SJCRH30 (cell line): ENCODE measurements at regions not wholly inside any gene's neighbourhood (a gene's known extent, or its start where the extent isn't known, plus 50 kb on each side); places are given as distances from the start of the nearest gene placed in this dataset.
A peak's percentile ranks its signal among the peaks of the same experiment; 100 is the strongest.
"Not testable (repeated sequence)": the region's sequence is repeated elsewhere in the genome, so short reads cannot be mapped to it uniquely, and the experiment has no call there.

Experiments
- DNase-seq, 2 experiments: peaks; one replicate each; pipeline ENCODE4 v3.0.0-alpha.2; 2015 to 2020
- H3K27ac ChIP-seq: fragments of 250-450 bp; sonication (Bioruptor Pico); 2 replicates; pipeline ENCODE4 v1.5.1; 2020; ENCODE audit warnings: mild to moderate bottlenecking, moderate library complexity
- H3K27me3 ChIP-seq: fragments of 250-450 bp; sonication (Bioruptor Pico); 2 replicates; pipeline ENCODE4 v1.5.1; 2020; ENCODE audit warnings: mild to moderate bottlenecking, moderate library complexity
- H3K36me3 ChIP-seq: fragments of 250-450 bp; sonication (Bioruptor Pico); 2 replicates; pipeline ENCODE4 v1.5.1; 2020; ENCODE audit warnings: mild to moderate bottlenecking, moderate library complexity
- H3K4me1 ChIP-seq: fragments of 250-450 bp; sonication (Bioruptor Pico); 2 replicates; pipeline ENCODE4 v1.5.1; 2020; ENCODE audit warnings: mild to moderate bottlenecking, moderate library complexity
- H3K4me3 ChIP-seq: fragments of 250-450 bp; sonication (Bioruptor Pico); 2 replicates; pipeline ENCODE4 v1.5.1; 2020; ENCODE audit warnings: mild to moderate bottlenecking, moderate library complexity
- H3K9me3 ChIP-seq: fragments of 250-450 bp; sonication (Bioruptor Pico); replicated peaks from 2 replicates; pipeline ENCODE4 v1.5.1; 2020; ENCODE audit warnings: mild to moderate bottlenecking, moderate library complexity

DNA sequence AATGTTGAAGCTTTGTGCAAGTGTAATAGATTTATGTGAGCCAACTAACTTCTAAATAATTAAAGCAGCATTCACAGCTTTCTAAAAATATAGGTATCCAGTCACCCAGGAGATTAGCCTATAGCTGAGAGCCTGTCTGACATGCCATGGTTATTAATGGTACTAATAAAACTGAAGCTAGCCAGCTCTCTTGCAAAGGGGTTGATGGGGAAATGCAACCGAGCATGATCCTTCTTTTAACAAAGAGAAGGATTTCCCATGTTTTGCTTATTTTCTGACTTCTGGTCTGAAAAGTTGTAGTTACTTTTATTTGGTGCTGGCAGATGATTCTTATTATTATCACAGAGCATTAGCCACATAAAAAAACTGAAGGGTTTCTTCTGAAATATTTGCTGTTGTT, 488.7 kb upstream of the CYLC2 start:
- Histone ChIP-seq H3K4me3 (no peak overlapping the region), H3K27ac (no peak overlapping the region), H3K4me1 (no peaks in the 10 kb centered on the region)

DNA sequence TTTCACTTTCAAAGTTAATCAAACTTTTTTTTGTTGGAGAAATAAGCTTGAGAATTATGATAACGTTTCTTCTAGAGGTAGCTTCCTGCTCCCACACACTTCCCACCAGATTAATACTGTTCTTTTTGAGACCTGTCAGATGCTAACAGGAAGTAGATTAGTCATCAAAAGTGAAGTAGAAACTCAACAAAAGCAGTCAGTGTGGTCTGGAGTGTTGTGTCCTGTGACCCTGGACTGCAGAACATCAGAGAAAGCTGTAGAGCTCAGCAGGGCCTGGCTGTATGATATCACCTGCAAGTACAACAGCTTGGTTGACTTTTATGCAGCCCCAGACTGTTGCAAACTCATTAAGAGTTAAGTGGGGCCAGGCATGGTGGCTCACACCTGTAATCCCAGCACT, 495.7 kb upstream of the CYLC2 start:
- Histone ChIP-seq H3K27ac (no peak overlapping the region), H3K36me3 (no peaks in the 10 kb centered on the region), H3K4me1 (peaks cover 4% of the 10 kb centered on the region; the same call in 1 of the 2 replicates), H3K9me3 (no peaks in the 10 kb centered on the region), H3K27me3 (no peaks in the 10 kb centered on the region), H3K4me3 (no peak overlapping the region)
- DNase-seq = no peak

More for the DNA sequence above, 488.7 kb upstream of the CYLC2 start:
- DNase-seq = no peak
- Histone ChIP-seq H3K36me3 (no peaks in the 10 kb centered on the region), H3K27me3 (no peaks in the 10 kb centered on the region), H3K9me3 (no peaks in the 10 kb centered on the region; the same call in 1 of the 2 replicates)

DNA sequence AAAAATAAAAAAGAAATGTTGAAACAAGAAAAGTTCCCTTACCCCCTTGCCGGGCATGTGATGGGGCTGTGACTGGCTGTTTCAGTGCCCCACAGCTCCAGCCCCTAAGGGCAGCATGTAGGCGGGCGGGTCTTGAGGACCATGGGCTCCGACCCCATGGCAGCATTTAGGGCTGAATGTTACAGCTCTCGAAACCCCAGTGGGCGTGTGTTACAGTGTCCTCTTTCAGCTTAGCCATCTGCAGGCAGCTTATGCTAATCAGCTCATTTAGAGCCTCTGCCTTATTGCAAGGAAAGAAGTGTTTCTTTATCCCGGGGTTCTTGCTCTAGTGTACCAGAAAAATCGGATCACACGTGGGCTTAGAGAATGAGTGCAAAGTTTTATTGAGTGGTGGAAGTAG, 497.4 kb upstream of the CYLC2 start:
- Histone ChIP-seq H3K9me3 (no peaks in the 10 kb centered on the region), H3K4me1 (peaks cover 4% of the 10 kb centered on the region; the same call in 1 of the 2 replicates), H3K27ac (no peak overlapping the region), H3K36me3 (no peaks in the 10 kb centered on the region), H3K4me3 (no peak overlapping the region), H3K27me3 (no peaks in the 10 kb centered on the region)
- DNase-seq = peak in 1 of 2 experiments; percentile 16

DNA sequence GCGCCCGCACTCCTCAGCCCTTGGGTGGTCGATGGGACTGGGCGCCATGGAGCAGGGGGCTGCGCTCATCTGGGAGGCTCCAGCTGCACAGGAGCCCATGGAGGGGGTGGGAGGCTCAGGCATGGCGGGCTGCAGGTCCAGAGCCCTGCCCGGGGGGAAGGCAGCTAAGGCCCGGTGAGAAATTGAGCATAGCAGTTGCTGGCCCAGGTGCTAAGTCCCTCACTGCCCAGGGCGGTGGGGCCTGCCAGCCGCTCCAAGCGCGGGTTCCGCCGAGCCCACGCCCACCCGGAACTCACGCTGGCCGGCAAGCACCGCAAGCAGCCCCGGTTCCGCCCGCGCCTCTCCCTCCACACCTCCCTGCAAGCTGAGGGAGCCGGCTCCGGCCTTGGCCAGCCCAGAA, 508.2 kb upstream of the CYLC2 start:
- H3K4me1 ChIP-seq, H3K9me3 ChIP-seq, H3K4me3 ChIP-seq, DNase-seq, H3K36me3 ChIP-seq, H3K27ac ChIP-seq, H3K27me3 ChIP-seq: not testable (repeated sequence)

DNA sequence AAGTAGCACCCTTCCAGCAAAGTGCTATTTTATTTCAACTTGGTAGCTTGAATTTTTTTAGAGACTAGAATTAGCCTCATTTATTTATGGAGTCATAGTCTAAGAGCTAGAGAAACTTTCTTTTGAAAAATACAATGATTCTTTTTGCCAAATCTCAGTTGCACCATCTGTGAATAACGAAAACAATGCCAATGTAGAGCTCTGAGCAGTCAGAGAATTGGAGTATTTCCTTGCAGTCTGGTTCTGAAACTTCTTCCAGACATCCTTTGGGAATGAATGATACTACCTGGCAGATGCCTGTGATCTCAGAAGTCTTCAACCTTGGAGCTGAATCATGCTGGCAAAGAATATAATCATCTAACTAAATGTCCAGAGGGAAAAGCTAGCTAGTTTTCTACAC, 511.5 kb upstream of the CYLC2 start:
- Histone ChIP-seq H3K36me3 (no peaks in the 10 kb centered on the region), H3K27ac (no peak overlapping the region), H3K9me3 (0 out of 2 replicates have a peak, but pooled peaks cover 3% of the 10 kb centered on the region), H3K27me3 (no peaks in the 10 kb centered on the region), H3K4me3 (no peak overlapping the region), H3K4me1 (no peaks in the 10 kb centered on the region)
- DNase-seq = no peak

DNA sequence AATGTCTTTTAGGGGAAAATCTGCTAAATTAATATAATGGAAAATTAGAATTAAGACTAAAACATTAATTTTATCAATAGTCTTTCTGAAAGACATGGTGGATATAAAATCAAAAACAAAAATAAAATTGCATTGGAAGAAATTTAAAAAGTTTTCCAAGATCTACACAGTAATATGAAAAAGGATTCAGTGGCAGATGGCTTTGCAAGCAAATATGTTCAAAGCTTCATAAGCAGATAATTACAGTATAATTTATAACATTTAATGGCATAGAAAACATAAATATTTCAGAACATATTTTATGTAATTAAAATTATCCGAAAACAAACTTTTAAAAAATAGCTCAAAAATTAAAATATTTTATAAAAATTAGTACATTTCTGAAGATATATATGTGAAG, 512.4 kb upstream of the CYLC2 start:
- no peak overlapping the region for H3K4me3 ChIP-seq
- DNase-seq = no peak
- no peaks in the 10 kb centered on the region for H3K36me3 ChIP-seq
- no peaks in the 10 kb centered on the region for H3K27me3 ChIP-seq
- 0 out of 2 replicates have a peak, but pooled peaks cover 3% of the 10 kb centered on the region for H3K9me3 ChIP-seq
- H3K27ac ChIP-seq = no peak overlapping the region
- H3K4me1 ChIP-seq = no peaks in the 10 kb centered on the region

DNA sequence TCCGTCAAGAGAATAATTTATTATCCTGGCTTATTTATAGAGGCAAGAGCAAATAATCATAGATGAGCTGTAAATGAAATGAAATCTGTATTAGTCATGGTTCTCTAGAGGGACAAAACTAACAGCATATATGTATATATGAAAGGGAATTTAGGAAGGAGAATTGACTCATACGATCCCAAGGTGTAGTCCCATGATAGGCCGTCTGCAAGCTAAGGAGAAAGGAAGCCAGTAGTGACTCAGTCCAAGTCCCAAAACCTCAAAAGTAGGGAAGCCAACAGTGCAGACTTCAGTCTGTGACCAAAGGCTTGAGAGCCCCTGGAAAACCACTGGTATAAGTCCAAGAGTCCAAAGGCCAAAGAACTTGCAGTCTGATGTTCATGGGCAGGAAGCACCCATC, 515.9 kb upstream of the CYLC2 start:
- H3K9me3 ChIP-seq = 0 out of 2 replicates have a peak, but pooled peaks cover 3% of the 10 kb centered on the region
- H3K27ac ChIP-seq = no peak overlapping the region
- H3K4me3 ChIP-seq = no peak overlapping the region
- no peak for DNase-seq
- no peaks in the 10 kb centered on the region for H3K4me1 ChIP-seq
- H3K36me3 ChIP-seq = no peaks in the 10 kb centered on the region
- no peaks in the 10 kb centered on the region for H3K27me3 ChIP-seq

DNA sequence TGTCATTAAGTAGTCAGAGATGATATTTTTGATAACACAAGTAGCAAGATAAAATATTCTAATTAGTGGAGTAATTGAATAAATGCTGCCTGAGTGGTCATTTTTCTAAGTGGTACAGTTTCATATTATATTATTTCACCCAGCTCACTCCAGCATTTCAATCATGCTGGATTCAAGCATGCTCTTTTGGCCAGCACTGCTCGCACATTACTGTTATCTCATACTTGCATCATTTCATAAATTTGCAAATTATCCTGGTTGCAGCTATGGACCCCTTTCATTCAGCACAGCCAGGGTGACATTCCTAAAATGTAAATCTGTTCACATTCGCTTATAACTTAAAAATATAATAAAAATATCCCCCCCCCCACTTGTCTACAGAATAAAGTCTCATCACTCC, 520.8 kb upstream of the CYLC2 start:
- no peaks in the 10 kb centered on the region for H3K9me3 ChIP-seq
- no peaks in the 10 kb centered on the region for H3K36me3 ChIP-seq
- no peaks in the 10 kb centered on the region for H3K27me3 ChIP-seq
- H3K4me3 ChIP-seq = no peak overlapping the region
- H3K4me1 ChIP-seq = no peaks in the 10 kb centered on the region
- no peak overlapping the region for H3K27ac ChIP-seq
- DNase-seq = no peak

DNA sequence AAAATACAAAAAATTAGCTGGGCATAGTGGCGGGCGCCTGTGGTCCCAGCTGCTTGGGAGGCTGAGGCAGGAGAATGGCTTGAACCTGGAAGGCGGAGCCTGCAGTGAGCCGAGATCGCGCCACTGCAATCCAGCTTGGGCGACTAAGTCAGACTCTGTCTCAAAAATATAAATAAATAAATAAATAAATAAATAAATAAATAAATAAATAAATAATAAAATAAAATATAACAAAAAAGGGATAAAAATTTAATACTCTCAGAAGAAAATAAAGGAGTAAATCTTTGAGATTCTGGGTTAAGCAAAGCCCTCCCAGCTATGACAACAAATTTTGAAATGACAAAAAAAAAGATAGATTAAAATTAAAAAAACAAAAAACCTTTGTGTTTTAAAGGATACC, 525.7 kb upstream of the CYLC2 start:
- not testable (repeated sequence) for H3K27me3 ChIP-seq, H3K4me3 ChIP-seq, H3K36me3 ChIP-seq, DNase-seq, H3K9me3 ChIP-seq, H3K4me1 ChIP-seq, H3K27ac ChIP-seq

DNA sequence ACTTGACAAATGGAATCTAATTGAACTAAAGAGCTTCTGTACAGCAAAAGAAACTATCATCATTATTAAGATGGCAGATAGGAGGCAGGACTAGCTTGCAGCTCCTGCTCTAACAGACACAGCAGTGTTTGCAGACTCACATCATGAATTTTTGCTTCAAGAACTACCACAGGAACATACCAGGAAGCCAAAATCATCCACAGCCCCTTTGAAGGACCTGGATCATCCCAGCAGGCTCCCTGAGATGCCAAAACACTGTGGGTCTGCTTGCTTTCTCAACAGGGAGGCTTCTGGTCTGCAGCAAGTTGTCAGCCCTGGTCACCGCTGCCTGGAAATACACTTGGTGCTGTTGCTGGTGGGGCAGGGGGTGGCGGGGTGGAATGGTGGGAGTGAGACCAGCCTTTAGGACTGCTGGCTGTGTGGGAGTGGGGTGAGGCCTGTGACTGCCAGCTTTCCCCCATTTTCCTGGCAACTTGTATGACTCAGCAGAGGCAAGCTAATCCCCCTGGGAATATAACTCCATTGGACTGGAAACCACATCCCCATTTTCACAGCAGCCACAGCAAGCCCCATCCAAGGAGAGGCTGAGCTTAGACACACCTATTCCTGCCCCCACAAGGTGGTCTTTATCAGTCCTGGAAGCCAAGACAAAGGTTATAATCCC, 533.8 kb upstream of the CYLC2 start:
- Histone ChIP-seq H3K36me3 (no peaks in the 10 kb centered on the region), H3K27me3 (no peaks in the 10 kb centered on the region), H3K9me3 (no peaks in the 10 kb centered on the region), H3K4me1 (peaks cover 2% of the 10 kb centered on the region; the same call in 1 of the 2 replicates), H3K4me3 (no peak overlapping the region), H3K27ac (no peak overlapping the region)
- peak; percentile 47 to 54 for DNase-seq

DNA sequence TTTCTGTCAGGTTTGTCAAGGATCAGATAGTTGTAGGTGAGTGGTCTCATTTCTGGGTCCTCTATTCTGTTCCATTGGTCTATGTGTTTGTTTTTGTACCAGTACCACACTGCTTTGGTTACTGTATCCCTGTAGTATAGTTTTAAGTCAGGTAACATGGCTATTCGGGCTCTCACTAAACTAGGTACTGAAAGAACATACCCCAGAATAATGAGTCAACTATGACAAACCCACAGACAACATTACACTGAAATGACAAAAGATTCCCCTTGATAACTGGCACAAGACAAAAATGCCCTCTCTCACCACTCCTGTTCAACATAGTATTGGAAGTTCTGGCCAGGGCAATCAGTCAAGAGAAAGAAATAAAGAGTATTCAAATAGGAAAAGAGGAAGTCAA, 535.3 kb upstream of the CYLC2 start:
- Histone ChIP-seq H3K36me3 (no peaks in the 10 kb centered on the region), H3K4me1 (peaks cover 2% of the 10 kb centered on the region; the same call in 1 of the 2 replicates), H3K27me3 (no peaks in the 10 kb centered on the region), H3K4me3 (no peak overlapping the region), H3K9me3 (no peaks in the 10 kb centered on the region), H3K27ac (no peak overlapping the region)
- DNase-seq = no peak

DNA sequence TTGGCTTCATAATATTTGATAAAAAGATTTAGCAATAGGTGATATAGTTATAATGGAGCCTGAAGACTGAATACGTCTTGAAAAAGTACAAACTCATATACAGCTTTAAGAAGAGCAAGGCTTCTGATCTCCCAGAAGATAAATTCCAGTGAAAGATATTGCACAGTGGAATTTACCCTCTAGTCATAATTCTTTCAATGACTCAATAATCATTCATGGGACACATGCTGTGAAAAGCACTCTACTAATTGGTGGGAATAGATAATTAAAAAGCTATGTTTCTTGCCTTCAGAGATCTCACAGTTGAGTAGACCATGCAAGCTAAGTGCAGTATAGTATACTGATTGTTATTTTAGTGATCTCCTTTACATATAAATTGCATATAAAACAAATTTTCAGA, 538.6 kb upstream of the CYLC2 start:
- Histone ChIP-seq H3K27ac (no peak overlapping the region), H3K27me3 (no peaks in the 10 kb centered on the region), H3K9me3 (no peaks in the 10 kb centered on the region), H3K4me1 (peaks cover under 1% of the 10 kb centered on the region; the same call in 1 of the 2 replicates), H3K36me3 (no peaks in the 10 kb centered on the region), H3K4me3 (no peak overlapping the region)
- no peak for DNase-seq

DNA sequence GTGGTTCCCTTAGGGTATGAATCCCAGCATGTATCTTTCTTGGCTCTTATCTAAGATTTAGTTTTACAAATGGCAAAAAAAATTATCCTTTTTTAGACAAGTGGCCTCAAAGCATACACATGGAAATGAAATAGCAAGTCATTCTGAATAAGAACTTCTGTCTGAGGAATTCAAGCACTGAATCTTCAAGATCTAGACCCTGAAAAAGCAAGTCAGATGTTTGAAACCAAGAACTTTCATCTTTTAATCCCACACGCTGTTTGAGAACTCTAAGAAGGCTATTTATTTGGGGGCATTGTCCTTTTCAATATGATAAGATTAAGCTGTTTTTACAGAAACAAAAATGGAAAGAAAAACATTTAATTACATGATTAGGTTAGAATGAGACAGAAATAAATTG, 549.2 kb upstream of the CYLC2 start:
- H3K4me1 ChIP-seq = no peaks in the 10 kb centered on the region
- no peaks in the 10 kb centered on the region for H3K9me3 ChIP-seq
- no peaks in the 10 kb centered on the region for H3K27me3 ChIP-seq
- no peaks in the 10 kb centered on the region for H3K36me3 ChIP-seq
- no peak overlapping the region for H3K27ac ChIP-seq
- no peak overlapping the region for H3K4me3 ChIP-seq
- DNase-seq = no peak

DNA sequence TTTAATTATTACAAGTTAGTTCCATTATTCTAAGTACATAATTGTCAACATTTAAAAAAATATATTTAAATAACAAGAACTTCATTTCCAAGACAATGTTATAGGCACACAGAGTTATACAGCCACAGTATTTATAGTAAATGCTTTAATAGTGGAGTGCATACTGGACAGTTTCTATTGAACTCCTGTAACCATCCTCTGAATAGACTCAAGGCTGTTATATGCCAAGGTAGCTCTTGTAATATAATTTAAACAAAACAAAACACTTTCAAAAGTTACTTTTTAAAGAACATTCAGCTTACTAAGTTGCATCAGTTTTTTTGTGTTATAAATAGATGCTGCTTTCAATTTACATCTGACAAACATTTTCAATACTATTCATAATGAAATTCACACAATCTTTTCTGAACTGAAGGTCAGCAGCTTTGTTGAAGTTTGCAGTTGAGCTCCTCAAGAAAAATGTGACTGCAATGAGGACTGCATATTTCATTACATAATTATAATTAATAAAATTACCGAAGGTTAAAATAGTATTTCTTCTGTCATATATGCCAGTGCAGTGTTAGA, 549.9 kb upstream of the CYLC2 start:
- Histone ChIP-seq H3K27me3 (no peaks in the 10 kb centered on the region), H3K4me3 (no peak overlapping the region), H3K27ac (no peak overlapping the region), H3K36me3 (no peaks in the 10 kb centered on the region), H3K9me3 (no peaks in the 10 kb centered on the region), H3K4me1 (no peaks in the 10 kb centered on the region)
- DNase-seq = no peak

DNA sequence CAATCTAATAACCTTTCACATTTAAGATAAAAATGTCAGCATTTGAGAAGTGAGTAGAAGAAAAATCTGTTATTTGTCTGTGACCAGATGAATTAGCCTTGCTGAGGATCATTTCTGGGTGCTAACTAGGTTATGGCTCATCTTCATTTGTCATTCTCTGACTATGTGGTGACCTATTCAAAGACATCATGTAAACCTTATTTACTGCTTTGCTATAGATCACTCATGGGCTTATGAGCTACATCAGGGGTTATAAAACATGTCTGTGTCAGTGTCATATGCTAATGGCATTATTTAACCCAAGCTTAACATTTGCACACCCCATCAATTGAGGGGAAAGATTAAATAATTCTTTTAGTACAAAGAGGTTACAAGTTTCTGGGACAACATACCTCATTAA, 555.5 kb upstream of the CYLC2 start:
- no peaks in the 10 kb centered on the region for H3K36me3 ChIP-seq
- DNase-seq = no peak
- no peak overlapping the region for H3K27ac ChIP-seq
- H3K27me3 ChIP-seq = no peaks in the 10 kb centered on the region
- H3K4me3 ChIP-seq = no peak overlapping the region
- no peaks in the 10 kb centered on the region for H3K4me1 ChIP-seq
- H3K9me3 ChIP-seq = no peaks in the 10 kb centered on the region

DNA sequence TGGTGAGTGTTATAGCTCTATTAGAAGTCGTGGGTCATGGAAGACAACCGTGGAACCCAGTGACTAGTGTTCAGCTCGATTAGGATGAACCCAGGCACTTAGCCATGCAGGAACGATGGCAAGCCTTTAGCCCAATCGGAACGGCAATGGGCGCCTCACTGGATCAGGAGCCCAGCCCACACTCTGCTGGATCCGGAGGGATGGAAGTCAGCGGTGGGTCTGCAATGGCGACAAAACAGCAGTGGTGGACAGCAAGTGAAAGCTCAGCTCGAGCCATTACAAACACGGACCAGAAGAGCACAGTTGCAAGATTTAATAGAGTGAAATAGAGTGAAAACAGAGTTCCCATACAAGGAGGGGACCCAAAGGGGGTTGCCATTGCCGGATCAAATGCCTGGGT, 558.5 kb upstream of the CYLC2 start:
- H3K36me3 ChIP-seq, H3K27ac ChIP-seq, H3K27me3 ChIP-seq, DNase-seq, H3K4me1 ChIP-seq, H3K4me3 ChIP-seq, H3K9me3 ChIP-seq: not testable (repeated sequence)
